ENCODE measurements at regions not wholly inside any gene's neighbourhood (a gene's known extent, or its start where the extent isn't known, plus 50 kb on each side); places are given as distances from the start of the nearest gene placed in this dataset.

DNA sequence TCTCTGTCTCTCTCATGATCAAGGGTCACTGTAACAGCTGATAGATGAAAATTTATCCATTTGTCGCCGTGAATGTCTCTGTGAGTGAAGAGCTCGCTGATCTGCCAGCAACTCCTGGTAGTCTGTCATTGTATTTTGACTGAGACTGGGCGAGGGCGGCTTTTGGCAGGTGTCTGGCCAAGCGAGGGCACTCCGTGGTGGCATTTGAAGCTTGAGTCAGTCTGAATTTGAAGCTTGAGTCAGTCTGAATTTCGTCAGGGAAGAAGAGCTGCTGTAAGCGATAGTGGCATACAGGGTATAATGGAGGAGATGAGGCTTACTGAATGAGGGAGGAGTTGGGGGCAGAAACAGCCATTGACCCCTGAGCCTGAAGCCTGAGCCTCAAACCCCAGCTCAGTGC is 56.8 kb upstream of the FAM181A start:
- Histone ChIP-seq H3K4me1 (ENCODE audit: control extremely low read depth in 1 of 4, control insufficient read depth in 4 of 4, insufficient read depth in 4 of 4, low read length in 3 of 4) (no peaks in the 10 kb centered on the region), H3K9me3 (ENCODE audit: control extremely low read depth in 1 of 5, control insufficient read depth in 4 of 5, insufficient read depth in 2 of 5, low read depth in 1 of 5, low read length in 4 of 5) (peaks cover 0 to 2% (median 0%) of the 10 kb centered on the region in 5 experiments), H3K36me3 (ENCODE audit: control insufficient read depth in 4 of 4, insufficient read depth in 4 of 4, low read length in 3 of 4) (no peaks in the 10 kb centered on the region), H3K4me3 (ENCODE audit: control insufficient read depth in 1 of 7, extremely low read depth in 1 of 7, insufficient read depth in 4 of 7, low read depth in 2 of 7, low read length in 6 of 7) (no peak overlapping the region), H3K27me3 (replicated peaks in 2 of 5; ENCODE audit: control insufficient read depth in 4 of 5, insufficient read depth in 5 of 5, low read length in 4 of 5) (peaks cover 0 to 16% (median 0%) of the 10 kb centered on the region in 5 experiments), H3K27ac (ENCODE audit: insufficient read depth in 1 of 2, low read depth in 1 of 2, low read length in 2 of 2, poor library complexity in 1 of 2, severe bottlenecking in 2 of 2) (no peak overlapping the region)
- CTCF ChIA-PET, result no interaction called here
- WGBS (ENCODE audit: insufficient coverage), result 82% methylated on average over 9 of the region's 9 CpGs
- DNase-seq, result no peak
- POLR2A ChIA-PET, result no interaction called here

DNA sequence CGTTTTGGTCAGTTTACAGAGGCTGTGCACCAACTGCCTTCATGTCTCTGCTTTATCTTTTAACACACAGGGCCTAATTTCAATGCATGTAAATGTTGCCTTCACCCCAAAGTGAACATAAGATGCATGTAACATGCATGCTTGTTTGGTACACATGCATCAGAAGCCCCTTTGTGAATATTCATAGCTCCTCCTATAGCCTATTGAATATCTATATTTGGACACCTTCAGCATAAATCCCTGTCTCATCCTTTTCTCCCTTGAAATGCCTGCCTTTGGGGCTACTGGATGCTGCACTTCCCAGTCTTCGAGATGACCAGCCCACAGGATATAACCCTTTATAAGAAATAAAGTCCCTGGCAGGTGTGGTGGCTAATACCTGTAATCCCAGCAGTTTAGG is 57.7 kb upstream of the FAM181A start:
- Histone ChIP-seq H3K4me3 (ENCODE audit: control insufficient read depth in 1 of 7, extremely low read depth in 1 of 7, insufficient read depth in 4 of 7, low read depth in 2 of 7, low read length in 6 of 7) (no peak overlapping the region), H3K27ac (ENCODE audit: insufficient read depth in 1 of 2, low read depth in 1 of 2, low read length in 2 of 2, poor library complexity in 1 of 2, severe bottlenecking in 2 of 2) (no peak overlapping the region), H3K36me3 (ENCODE audit: control insufficient read depth in 4 of 4, insufficient read depth in 4 of 4, low read length in 3 of 4) (no peaks in the 10 kb centered on the region), H3K27me3 (replicated peaks in 2 of 5; ENCODE audit: control insufficient read depth in 4 of 5, insufficient read depth in 5 of 5, low read length in 4 of 5) (peaks cover 0 to 17% (median 0%) of the 10 kb centered on the region in 5 experiments), H3K4me1 (ENCODE audit: control extremely low read depth in 1 of 4, control insufficient read depth in 4 of 4, insufficient read depth in 4 of 4, low read length in 3 of 4) (no peaks in the 10 kb centered on the region), H3K9me3 (ENCODE audit: control extremely low read depth in 1 of 5, control insufficient read depth in 4 of 5, insufficient read depth in 2 of 5, low read depth in 1 of 5, low read length in 4 of 5) (peaks cover 0 to 2% (median 0%) of the 10 kb centered on the region in 5 experiments)
- WGBS (ENCODE audit: insufficient coverage), result 73% methylated on average over 2 of the region's 2 CpGs
- CTCF ChIA-PET, result interaction anchor here (1.0 kb wide), 1 partner anchor 29 kb away, joined by 3 read pairs; no protein-coding TSS in a partner anchor
- DNase-seq, result no peak
- POLR2A ChIA-PET, result no interaction called here

GRCh38 chr14:93868165-93868564 is 59.0 kb upstream of the FAM181A start:
- WGBS (ENCODE audit: insufficient coverage), result 79% methylated on average over 4 of the region's 4 CpGs
- Histone ChIP-seq H3K9me3 (ENCODE audit: control extremely low read depth in 1 of 5, control insufficient read depth in 4 of 5, insufficient read depth in 2 of 5, low read depth in 1 of 5, low read length in 4 of 5) (peaks cover 0 to 2% (median 0%) of the 10 kb centered on the region in 5 experiments), H3K36me3 (ENCODE audit: control insufficient read depth in 4 of 4, insufficient read depth in 4 of 4, low read length in 3 of 4) (no peaks in the 10 kb centered on the region), H3K27me3 (replicated peaks in 2 of 5; ENCODE audit: control insufficient read depth in 4 of 5, insufficient read depth in 5 of 5, low read length in 4 of 5) (peaks cover 0 to 18% (median 0%) of the 10 kb centered on the region in 5 experiments), H3K4me1 (ENCODE audit: control extremely low read depth in 1 of 4, control insufficient read depth in 4 of 4, insufficient read depth in 4 of 4, low read length in 3 of 4) (no peaks in the 10 kb centered on the region), H3K4me3 (ENCODE audit: control insufficient read depth in 1 of 7, extremely low read depth in 1 of 7, insufficient read depth in 4 of 7, low read depth in 2 of 7, low read length in 6 of 7) (no peak overlapping the region), H3K27ac (ENCODE audit: insufficient read depth in 1 of 2, low read depth in 1 of 2, low read length in 2 of 2, poor library complexity in 1 of 2, severe bottlenecking in 2 of 2) (no peak overlapping the region)
- POLR2A ChIA-PET, result no interaction called here
- no peak for DNase-seq
- CTCF ChIA-PET, result interaction anchor here (1.0 kb wide), 1 partner anchor 18 kb away, joined by 3 read pairs; no protein-coding TSS in a partner anchor

DNA sequence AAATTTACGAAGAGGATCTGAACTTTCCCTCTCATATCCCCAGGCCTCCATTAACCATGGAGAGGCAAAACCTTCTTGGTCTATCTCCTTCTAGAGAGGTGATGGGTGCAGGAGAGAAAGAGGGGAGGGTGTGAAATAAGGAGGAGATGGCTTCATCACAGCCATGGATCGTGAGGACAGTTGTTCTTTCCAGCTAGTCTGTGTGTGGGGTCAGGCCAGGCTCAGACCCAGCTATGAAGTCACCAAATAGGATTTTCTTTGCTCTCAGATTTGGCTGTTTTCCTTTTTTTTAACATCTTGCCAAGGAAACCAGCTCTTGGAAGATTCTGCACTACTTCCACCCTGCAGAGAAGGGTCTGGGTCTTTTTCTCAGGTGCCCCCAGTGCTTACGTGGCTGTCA is 64.9 kb upstream of the FAM181A start:
- 65% methylated on average over 2 of the region's 3 CpGs for WGBS (ENCODE audit: insufficient coverage)
- POLR2A ChIA-PET, result no interaction called here
- no peaks in the 10 kb centered on the region for H3K36me3 ChIP-seq (ENCODE audit: control insufficient read depth in 4 of 4, insufficient read depth in 4 of 4, low read length in 3 of 4)
- DNase-seq, result no peak
- H3K9me3 ChIP-seq (ENCODE audit: control extremely low read depth in 1 of 5, control insufficient read depth in 4 of 5, insufficient read depth in 2 of 5, low read depth in 1 of 5, low read length in 4 of 5), result no peaks in the 10 kb centered on the region
- no peaks in the 10 kb centered on the region for H3K4me1 ChIP-seq (ENCODE audit: control extremely low read depth in 1 of 4, control insufficient read depth in 4 of 4, insufficient read depth in 4 of 4, low read length in 3 of 4)
- CTCF ChIA-PET, result interaction anchor here (1.7 kb wide), 1 partner anchor 31 kb away, joined by 4 read pairs; no protein-coding TSS in a partner anchor
- no peak overlapping the region for H3K27ac ChIP-seq (ENCODE audit: insufficient read depth in 1 of 2, low read depth in 1 of 2, low read length in 2 of 2, poor library complexity in 1 of 2, severe bottlenecking in 2 of 2)
- peaks cover 0 to 11% (median 4%) of the 10 kb centered on the region in 5 experiments for H3K27me3 ChIP-seq (replicated peaks in 2 of 5; ENCODE audit: control insufficient read depth in 4 of 5, insufficient read depth in 5 of 5, low read length in 4 of 5)
- H3K4me3 ChIP-seq (ENCODE audit: control insufficient read depth in 1 of 7, extremely low read depth in 1 of 7, insufficient read depth in 4 of 7, low read depth in 2 of 7, low read length in 6 of 7), result no peak overlapping the region

DNA sequence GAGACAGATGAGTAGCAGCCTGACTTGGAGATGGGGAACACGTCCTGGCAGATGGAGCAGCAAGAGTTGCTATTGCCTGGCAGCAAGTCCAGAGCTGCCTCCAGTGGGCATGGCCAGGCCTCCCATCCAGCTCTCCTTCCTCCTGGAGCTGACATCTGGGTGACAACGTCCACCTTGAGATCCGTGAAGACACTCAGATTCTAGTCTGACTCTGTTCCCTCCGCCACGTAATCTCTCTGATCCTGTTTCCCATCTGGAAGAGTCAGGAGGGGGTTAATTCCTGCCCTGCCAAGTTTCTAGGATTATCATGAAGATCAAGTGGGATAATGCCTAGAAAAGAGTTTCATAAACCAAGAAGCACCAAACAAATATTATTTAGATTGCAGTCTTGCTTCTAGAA is 65.3 kb upstream of the FAM181A start:
- WGBS (ENCODE audit: insufficient coverage), result 90% methylated on average over 5 of the region's 5 CpGs
- Histone ChIP-seq H3K4me1 (ENCODE audit: control extremely low read depth in 1 of 4, control insufficient read depth in 4 of 4, insufficient read depth in 4 of 4, low read length in 3 of 4) (no peaks in the 10 kb centered on the region), H3K9me3 (ENCODE audit: control extremely low read depth in 1 of 5, control insufficient read depth in 4 of 5, insufficient read depth in 2 of 5, low read depth in 1 of 5, low read length in 4 of 5) (no peaks in the 10 kb centered on the region), H3K4me3 (ENCODE audit: control insufficient read depth in 1 of 7, extremely low read depth in 1 of 7, insufficient read depth in 4 of 7, low read depth in 2 of 7, low read length in 6 of 7) (no peak overlapping the region), H3K27me3 (replicated peaks in 2 of 5; ENCODE audit: control insufficient read depth in 4 of 5, insufficient read depth in 5 of 5, low read length in 4 of 5) (peaks cover 0 to 12% (median 5%) of the 10 kb centered on the region in 5 experiments), H3K27ac (ENCODE audit: insufficient read depth in 1 of 2, low read depth in 1 of 2, low read length in 2 of 2, poor library complexity in 1 of 2, severe bottlenecking in 2 of 2) (no peak overlapping the region), H3K36me3 (ENCODE audit: control insufficient read depth in 4 of 4, insufficient read depth in 4 of 4, low read length in 3 of 4) (no peaks in the 10 kb centered on the region)
- DNase-seq, result no peak
- ChIA-PET POLR2A (no interaction called here), CTCF (interaction anchor here (1.7 kb wide), 1 partner anchor 32 kb away, joined by 4 read pairs; no protein-coding TSS in a partner anchor)

- Histone ChIP-seq H3K9me3 (ENCODE audit: control extremely low read depth in 1 of 5, control insufficient read depth in 4 of 5, insufficient read depth in 2 of 5, low read depth in 1 of 5, low read length in 4 of 5) (no peaks in the 10 kb centered on the region), H3K4me3 (ENCODE audit: control insufficient read depth in 1 of 7, extremely low read depth in 1 of 7, insufficient read depth in 4 of 7, low read depth in 2 of 7, low read length in 6 of 7) (no peak overlapping the region), H3K4me1 (ENCODE audit: control extremely low read depth in 1 of 4, control insufficient read depth in 4 of 4, insufficient read depth in 4 of 4, low read length in 3 of 4) (no peaks in the 10 kb centered on the region), H3K27me3 (replicated peaks in 2 of 5; ENCODE audit: control insufficient read depth in 4 of 5, insufficient read depth in 5 of 5, low read length in 4 of 5) (peaks cover 0 to 18% (median 5%) of the 10 kb centered on the region in 5 experiments), H3K27ac (ENCODE audit: insufficient read depth in 1 of 2, low read depth in 1 of 2, low read length in 2 of 2, poor library complexity in 1 of 2, severe bottlenecking in 2 of 2) (no peak overlapping the region), H3K36me3 (ENCODE audit: control insufficient read depth in 4 of 4, insufficient read depth in 4 of 4, low read length in 3 of 4) (no peaks in the 10 kb centered on the region)
- DNase-seq, result no peak
- ChIA-PET POLR2A (no interaction called here), CTCF (no interaction called here)
- 83% methylated on average over 6 of the region's 7 CpGs for WGBS (ENCODE audit: insufficient coverage)
These were observed 67.2 kb upstream of the FAM181A start for GRCh38 chr14:93859957-93860356.

GRCh38 chr14:93858896-93859295 is 68.2 kb upstream of the FAM181A start:
- no peak overlapping the region for H3K27ac ChIP-seq (ENCODE audit: insufficient read depth in 1 of 2, low read depth in 1 of 2, low read length in 2 of 2, poor library complexity in 1 of 2, severe bottlenecking in 2 of 2)
- no peak overlapping the region for H3K4me3 ChIP-seq (ENCODE audit: control insufficient read depth in 1 of 7, extremely low read depth in 1 of 7, insufficient read depth in 4 of 7, low read depth in 2 of 7, low read length in 6 of 7)
- no peak for DNase-seq
- WGBS (ENCODE audit: insufficient coverage), result 73% methylated on average over 9 of the region's 17 CpGs
- no peaks in the 10 kb centered on the region for H3K36me3 ChIP-seq (ENCODE audit: control insufficient read depth in 4 of 4, insufficient read depth in 4 of 4, low read length in 3 of 4)
- no peaks in the 10 kb centered on the region for H3K9me3 ChIP-seq (ENCODE audit: control extremely low read depth in 1 of 5, control insufficient read depth in 4 of 5, insufficient read depth in 2 of 5, low read depth in 1 of 5, low read length in 4 of 5)
- peaks cover 0 to 16% (median 5%) of the 10 kb centered on the region in 5 experiments for H3K27me3 ChIP-seq (replicated peaks in 2 of 5; ENCODE audit: control insufficient read depth in 4 of 5, insufficient read depth in 5 of 5, low read length in 4 of 5)
- H3K4me1 ChIP-seq (ENCODE audit: control extremely low read depth in 1 of 4, control insufficient read depth in 4 of 4, insufficient read depth in 4 of 4, low read length in 3 of 4), result no peaks in the 10 kb centered on the region
- POLR2A ChIA-PET, result no interaction called here
- CTCF ChIA-PET, result no interaction called here

Data from common myeloid progenitor, CD34-positive (primary cell).